BLaER1 treated with 17β-estradiol and CSF1 and Interleukin-3, amounts not matched to agents 10 nM and 100 nM (cell line): ENCODE measurements at regions not wholly inside any gene's neighbourhood (a gene's known extent, or its start where the extent isn't known, plus 50 kb on each side); places are given as distances from the start of the nearest gene placed in this dataset.
A peak's percentile ranks its signal among the peaks of the same experiment; 100 is the strongest.

Experiments
- H3K27ac ChIP-seq, 11 experiments: shearing (Covaris generic); formaldehyde crosslinking; 2 replicates each; pipeline ENCODE4 v1.8.1; 2022
- H3K27me3 ChIP-seq, 11 experiments: shearing (Covaris generic); formaldehyde crosslinking; 2 replicates each; pipeline ENCODE4 v1.8.1; 2022
- H3K36me3 ChIP-seq, 11 experiments: shearing (Covaris generic); formaldehyde crosslinking; 2 replicates each; pipeline ENCODE4 v1.8.1; 2022
- H3K4me1 ChIP-seq, 10 experiments: shearing (Covaris generic); formaldehyde crosslinking; 2 replicates each; pipeline ENCODE4 v1.8.1; 2022
- H3K4me2 ChIP-seq, 11 experiments: shearing (Covaris generic); formaldehyde crosslinking; 2 replicates each; pipeline ENCODE4 v1.8.1; 2022
- H3K4me3 ChIP-seq, 10 experiments: shearing (Covaris generic); formaldehyde crosslinking; 2 replicates each; pipeline ENCODE4 v1.8.1; 2022
- H3K9ac ChIP-seq, 11 experiments: shearing (Covaris generic); formaldehyde crosslinking; 2 replicates each; pipeline ENCODE4 v1.8.1; 2022
- H3K9me3 ChIP-seq, 11 experiments: shearing (Covaris generic); formaldehyde crosslinking; replicated peaks in 1 of 11; 2 replicates each; pipeline ENCODE4 v1.8.1; 2022
- H4K20me1 ChIP-seq, 11 experiments: shearing (Covaris generic); formaldehyde crosslinking; 2 replicates each; pipeline ENCODE4 v1.8.1; 2022
- Cebpa-rat ChIP-seq, 11 experiments: shearing (Covaris generic); IDR thresholded peaks; 2 replicates each; pipeline ENCODE4 v1.8.1; 2022

DNA sequence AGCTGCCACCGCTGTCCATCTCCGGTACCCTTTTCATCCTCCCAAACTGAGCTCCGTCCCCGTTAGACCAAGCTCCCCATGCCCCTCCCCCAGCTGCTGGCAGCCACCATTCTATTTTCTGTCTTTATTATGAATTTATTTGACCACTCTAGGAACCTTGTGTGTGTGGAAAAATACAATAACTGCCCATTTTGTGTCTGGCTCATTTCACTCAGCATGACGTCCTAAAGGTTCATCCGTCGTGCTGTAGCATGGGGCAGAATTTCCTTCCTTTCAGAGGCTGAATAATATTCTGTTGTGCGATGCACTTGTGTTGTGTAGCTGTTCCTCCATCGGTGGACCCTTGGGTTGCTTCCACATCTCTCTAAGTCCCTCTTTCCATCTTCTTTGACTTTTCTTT lies 263.1 kb downstream of the SEC14L1 start:
- peak overlapping the region in 10 of 11 experiments; percentile 11 to 91 (median 83); a peak in 19 of 22 replicates for H3K9ac ChIP-seq
- H3K4me1 ChIP-seq = peaks cover 95 to 100% (median 99%) of the 10 kb centered on the region in 10 experiments
- H3K4me2 ChIP-seq = peak overlapping the region; percentile 94 to 100 (median 97)
- peak overlapping the region in 8 of 10 experiments; percentile 61 to 68 (median 64); a peak in 11 of 20 replicates for H3K4me3 ChIP-seq
- H3K27ac ChIP-seq = peak overlapping the region; percentile 21 to 98 (median 94); a peak in 19 of 22 replicates
- H3K36me3 ChIP-seq = peaks cover 0 to 24% (median 14%) of the 10 kb centered on the region in 11 experiments; a peak in 17 of 22 replicates
- H4K20me1 ChIP-seq = peaks cover 0 to 99% (median 2%) of the 10 kb centered on the region in 11 experiments; a peak in 11 of 22 replicates
- no peaks in the 10 kb centered on the region for H3K9me3 ChIP-seq
- no peaks in the 10 kb centered on the region for H3K27me3 ChIP-seq
- no peak for TF ChIP-seq Cebpa-rat (IDR thresholded peaks at IDR 0.05)

DNA sequence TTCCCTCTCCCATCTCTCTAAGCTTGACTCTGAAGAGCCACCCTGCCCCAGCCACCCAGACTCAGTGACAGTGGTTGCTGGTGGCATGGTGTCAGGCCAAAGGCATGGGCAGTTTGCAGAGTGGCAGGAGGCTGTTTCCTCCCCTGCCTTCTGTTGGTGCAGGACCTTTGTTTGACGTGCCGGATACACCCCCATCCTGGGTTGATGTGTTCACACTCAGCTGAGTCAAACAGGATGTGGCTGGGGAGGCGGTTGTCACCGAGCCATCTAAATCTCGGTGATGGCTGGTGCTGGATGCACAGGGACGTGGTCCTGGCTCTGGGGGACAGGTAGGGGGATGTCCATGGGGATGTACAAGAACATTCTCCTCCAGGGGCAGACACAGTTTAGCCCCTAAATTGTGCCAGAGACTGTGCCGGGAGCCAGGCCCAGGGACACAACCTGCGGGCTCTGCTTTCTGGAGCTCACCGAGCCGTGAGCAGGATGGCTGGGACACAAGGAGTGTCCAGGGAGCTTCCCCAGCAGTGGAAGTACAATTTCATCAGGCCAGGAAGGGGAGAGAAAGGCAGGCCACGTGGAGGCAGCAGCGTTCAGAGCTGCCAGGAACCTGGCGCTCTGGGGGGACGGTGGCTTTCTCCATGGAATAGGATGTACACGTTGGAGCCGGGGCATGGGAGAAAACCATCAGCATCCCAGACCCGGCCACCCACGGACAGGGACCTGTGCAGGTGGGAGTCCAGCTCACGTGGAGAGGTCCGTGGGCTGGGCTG lies 264.2 kb downstream of the SEC14L1 start:
- Histone ChIP-seq H3K27me3 (no peaks in the 10 kb centered on the region), H3K4me1 (peaks cover 95 to 100% (median 99%) of the 10 kb centered on the region in 10 experiments), H3K4me2 (peak overlapping the region; percentile 94 to 100 (median 97)), H3K27ac (peak overlapping the region; percentile 48 to 98 (median 94); a peak in 21 of 22 replicates), H3K9me3 (no peaks in the 10 kb centered on the region), H3K36me3 (peaks cover 0 to 19% (median 14%) of the 10 kb centered on the region in 11 experiments; a peak in 17 of 22 replicates), H3K4me3 (peak overlapping the region; percentile 34 to 68 (median 63)), H4K20me1 (peaks cover 0 to 99% (median 0%) of the 10 kb centered on the region in 11 experiments; a peak in 9 of 22 replicates), H3K9ac (peak overlapping the region; percentile 57 to 91 (median 81); a peak in 21 of 22 replicates)
- TF ChIP-seq Cebpa-rat (IDR thresholded peaks at IDR 0.05) = 0 out of 22 replicates have a peak, but pooled peaks of 2 of the 11 experiments have one; percentile 10 to 40

DNA sequence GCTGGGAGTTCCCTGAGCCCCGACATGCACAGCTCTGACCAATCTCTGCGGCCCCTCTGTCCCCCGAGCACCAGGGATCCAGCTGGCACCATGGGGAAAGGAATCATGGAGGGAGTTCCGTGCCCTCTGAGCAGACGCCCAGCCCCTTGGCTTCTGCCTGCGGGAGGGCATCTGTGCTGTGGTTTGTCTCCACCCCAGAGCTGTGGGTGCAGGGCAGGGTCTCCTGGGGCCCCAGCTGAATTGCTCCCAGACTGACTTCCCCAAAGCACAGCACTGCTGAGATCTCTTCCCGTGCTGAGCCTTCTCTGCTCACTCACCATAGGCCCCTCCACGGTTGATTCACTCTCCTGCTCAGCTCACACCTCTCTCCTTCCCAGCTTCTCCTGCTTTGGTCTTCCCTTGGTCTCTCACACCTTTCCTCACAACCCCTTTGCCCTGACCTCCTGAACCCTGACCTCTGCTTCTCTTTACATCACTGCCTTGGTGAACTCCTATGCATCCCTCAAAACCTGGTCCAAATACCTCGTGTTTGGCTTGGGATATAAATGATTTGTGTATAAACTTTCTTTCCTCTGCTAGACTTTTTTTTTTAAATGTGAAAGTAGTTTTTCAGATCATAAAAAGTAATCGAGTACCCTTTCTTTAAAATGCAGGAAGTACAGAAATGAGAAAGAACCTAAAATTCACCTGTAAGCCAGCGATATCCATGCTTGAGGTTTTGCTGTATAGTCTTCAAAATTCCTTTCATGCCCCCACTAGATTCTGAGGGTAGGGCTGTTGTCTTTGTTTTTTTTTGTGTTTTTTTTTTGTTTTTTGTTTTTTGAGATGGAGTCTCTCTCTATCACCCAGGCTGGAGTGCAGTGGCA lies 265.3 kb downstream of the SEC14L1 start:
- Histone ChIP-seq H4K20me1 (peaks cover 0 to 99% (median 0%) of the 10 kb centered on the region in 11 experiments; a peak in 9 of 22 replicates), H3K36me3 (peaks cover 0 to 28% (median 14%) of the 10 kb centered on the region in 11 experiments; a peak in 17 of 22 replicates), H3K4me2 (peak overlapping the region; percentile 94 to 100 (median 97)), H3K4me1 (peaks cover 97 to 100% (median 99%) of the 10 kb centered on the region in 10 experiments), H3K27ac (peak overlapping the region; percentile 48 to 98 (median 94); a peak in 21 of 22 replicates), H3K4me3 (peak overlapping the region; percentile 34 to 68 (median 63)), H3K27me3 (no peaks in the 10 kb centered on the region), H3K9me3 (no peaks in the 10 kb centered on the region), H3K9ac (peak overlapping the region; percentile 57 to 91 (median 81); a peak in 21 of 22 replicates)
- no peak for TF ChIP-seq Cebpa-rat (IDR thresholded peaks at IDR 0.05)

DNA sequence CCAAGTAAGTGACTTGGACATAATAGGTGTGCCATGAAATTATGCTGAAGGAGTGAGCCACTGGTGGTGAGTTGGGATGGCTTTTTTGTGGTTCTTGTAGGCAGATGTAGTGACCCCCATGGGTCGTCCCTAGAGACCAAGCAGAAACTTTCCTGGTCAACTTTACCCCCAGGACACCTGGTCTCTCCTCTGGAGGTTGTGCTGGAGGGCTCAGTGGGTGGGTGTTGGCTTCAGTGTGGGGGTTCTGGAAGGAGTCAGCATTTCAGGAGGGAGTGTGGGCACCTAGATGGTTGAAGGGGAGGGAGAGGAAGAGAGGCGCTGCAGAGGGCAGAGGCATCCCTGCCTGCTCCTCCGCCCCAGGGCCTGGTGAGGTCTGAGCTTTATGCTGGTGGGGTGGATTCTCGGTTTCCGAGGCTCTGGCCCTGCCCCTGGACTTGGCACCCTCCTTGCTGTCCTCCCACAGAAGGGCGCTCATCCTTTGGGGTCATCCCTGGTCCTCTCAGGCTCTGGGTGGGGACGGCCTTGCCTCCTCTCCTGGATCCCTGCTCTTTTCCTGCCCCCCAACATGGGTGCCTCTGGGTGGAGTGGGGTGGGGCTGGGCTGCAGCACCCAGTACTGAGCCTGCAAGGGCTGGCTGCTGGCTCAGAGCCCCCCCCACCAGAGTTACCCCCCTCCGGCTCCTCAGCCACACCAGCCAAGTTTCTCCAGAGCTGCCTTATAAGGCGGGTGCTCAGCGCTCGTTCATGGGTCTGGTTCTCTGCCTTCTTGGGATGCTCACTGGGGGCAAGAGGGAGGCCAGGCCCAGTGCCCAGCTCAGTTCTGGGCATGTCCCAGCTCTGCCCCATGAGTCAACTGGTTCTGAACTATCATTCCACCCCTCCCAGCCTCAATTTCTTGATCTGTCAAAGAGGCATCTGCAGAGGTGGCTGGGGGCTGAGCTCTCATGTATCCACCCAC lies 266.8 kb downstream of the SEC14L1 start:
- peak overlapping the region in 10 of 11 experiments; percentile 14 to 98 (median 94); a peak in 18 of 22 replicates for H3K27ac ChIP-seq
- H3K4me2 ChIP-seq = peak overlapping the region; percentile 94 to 100 (median 97)
- peaks cover 0 to 6% (median 0%) of the 10 kb centered on the region in 11 experiments; a peak in 3 of 22 replicates for H3K9me3 ChIP-seq
- H3K4me1 ChIP-seq = peaks cover 97 to 100% (median 99%) of the 10 kb centered on the region in 10 experiments
- peaks cover 0 to 31% (median 5%) of the 10 kb centered on the region in 11 experiments; a peak in 15 of 22 replicates for H3K36me3 ChIP-seq
- no peaks in the 10 kb centered on the region for H3K27me3 ChIP-seq
- peak overlapping the region in 10 of 11 experiments; percentile 11 to 91 (median 82); a peak in 18 of 22 replicates for H3K9ac ChIP-seq
- H3K4me3 ChIP-seq = peak overlapping the region in 6 of 10 experiments; percentile 18 to 48 (median 25); a peak in 9 of 20 replicates
- no peak for TF ChIP-seq Cebpa-rat (IDR thresholded peaks at IDR 0.05)
- H4K20me1 ChIP-seq = peaks cover 0 to 99% (median 0%) of the 10 kb centered on the region in 11 experiments; a peak in 9 of 22 replicates

DNA sequence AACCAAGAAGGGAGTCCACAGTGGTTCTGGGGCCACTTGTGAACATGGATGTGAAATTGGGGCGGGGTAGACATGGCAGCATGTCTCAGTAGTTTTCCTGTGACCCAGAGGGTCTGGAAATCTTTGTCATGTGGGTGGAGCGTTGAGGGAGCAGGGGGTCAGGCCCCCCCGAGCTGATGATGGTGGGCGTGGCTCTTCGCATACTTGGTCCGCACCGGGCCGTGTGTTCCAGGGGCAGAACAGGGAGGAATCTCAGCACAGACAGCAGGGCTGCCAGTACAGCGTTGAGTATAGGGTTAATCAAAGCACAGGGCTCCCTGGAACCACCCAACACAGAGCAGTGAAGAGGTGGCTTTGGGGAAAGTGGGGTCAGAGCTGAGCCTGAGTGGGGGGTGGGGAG lies 267.5 kb downstream of the SEC14L1 start:
- Histone ChIP-seq H3K9ac (peak overlapping the region in 9 of 11 experiments; percentile 60 to 91 (median 85); a peak in 18 of 22 replicates), H3K4me2 (peak overlapping the region; percentile 94 to 100 (median 97)), H3K36me3 (peaks cover 0 to 28% (median 0%) of the 10 kb centered on the region in 11 experiments; a peak in 5 of 22 replicates), H3K4me3 (peak overlapping the region in 6 of 10 experiments; percentile 18 to 48 (median 25); a peak in 7 of 20 replicates), H3K4me1 (peaks cover 97 to 100% (median 99%) of the 10 kb centered on the region in 10 experiments), H3K9me3 (peaks cover 0 to 8% (median 0%) of the 10 kb centered on the region in 11 experiments; a peak in 3 of 22 replicates), H3K27me3 (no peaks in the 10 kb centered on the region), H3K27ac (peak overlapping the region in 10 of 11 experiments; percentile 1 to 98 (median 94); a peak in 17 of 22 replicates), H4K20me1 (peaks cover 0 to 99% (median 0%) of the 10 kb centered on the region in 11 experiments; a peak in 9 of 22 replicates)
- TF ChIP-seq Cebpa-rat (IDR thresholded peaks at IDR 0.05) = no peak

DNA sequence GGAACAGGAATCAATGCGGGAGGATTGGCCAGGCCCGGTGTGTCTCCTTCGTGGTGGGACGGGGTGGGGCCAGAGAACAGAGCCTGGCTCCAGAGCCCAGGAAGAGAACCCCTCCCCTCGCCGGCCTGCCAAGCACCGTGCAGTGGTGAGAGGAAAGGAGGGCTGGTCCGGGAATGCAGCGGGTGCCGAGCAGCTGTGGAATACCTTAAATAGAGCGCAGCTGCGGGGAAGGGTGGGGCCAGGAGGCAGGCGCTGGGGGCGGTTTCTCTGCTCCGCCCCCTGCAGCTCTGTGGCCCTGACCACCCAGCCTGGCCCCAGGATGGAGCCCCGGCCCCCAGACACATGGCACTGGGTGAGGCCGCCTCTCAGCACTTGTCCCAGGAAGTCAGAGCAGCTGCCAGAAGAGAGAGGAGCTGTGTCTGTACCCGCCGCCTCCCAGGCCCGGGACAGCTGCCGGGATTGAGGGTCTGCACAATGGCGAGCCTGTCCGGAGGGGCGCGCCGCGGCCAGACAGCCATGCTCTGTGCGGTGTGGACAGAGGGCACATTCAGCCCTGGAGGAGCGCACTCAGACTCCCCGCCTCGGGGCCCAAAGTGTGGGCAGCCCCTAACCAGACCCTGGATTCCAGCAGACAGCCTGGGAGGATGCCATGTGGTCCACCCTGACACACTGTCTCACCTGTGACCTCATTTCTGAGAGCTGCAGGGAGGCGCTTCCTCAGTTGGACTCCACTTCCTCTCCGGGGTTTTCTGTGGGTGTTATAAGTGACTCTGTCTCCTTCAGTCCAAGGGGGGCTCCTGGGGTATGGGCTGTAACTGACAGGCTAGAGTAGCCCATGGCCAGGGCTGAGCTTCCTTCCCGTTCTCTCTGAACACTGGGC lies 268.8 kb downstream of the SEC14L1 start:
- H3K4me3 ChIP-seq = peak overlapping the region in 8 of 10 experiments; percentile 30 to 60 (median 47); a peak in 14 of 20 replicates

More for the DNA sequence above, 268.8 kb downstream of the SEC14L1 start:
- peaks cover 0 to 99% (median 0%) of the 10 kb centered on the region in 11 experiments; a peak in 9 of 22 replicates for H4K20me1 ChIP-seq
- peak overlapping the region; percentile 94 to 100 (median 97) for H3K4me2 ChIP-seq
- no peaks in the 10 kb centered on the region for H3K27me3 ChIP-seq
- no peak for TF ChIP-seq Cebpa-rat (IDR thresholded peaks at IDR 0.05)
- peaks cover 0 to 32% (median under 1%) of the 10 kb centered on the region in 11 experiments; a peak in 7 of 22 replicates for H3K36me3 ChIP-seq
- H3K9ac ChIP-seq = peak overlapping the region; percentile 35 to 91 (median 68); a peak in 19 of 22 replicates
- peaks cover 96 to 100% (median 99%) of the 10 kb centered on the region in 10 experiments for H3K4me1 ChIP-seq
- H3K27ac ChIP-seq = peak overlapping the region in 9 of 11 experiments; percentile 42 to 98 (median 95); a peak in 17 of 22 replicates
- peaks cover 0 to 8% (median 0%) of the 10 kb centered on the region in 11 experiments; a peak in 3 of 22 replicates for H3K9me3 ChIP-seq
